NCI-H510A treated with DMSO at 0.1 percent for 48 hours (cell line): ENCODE measurements at regions not wholly inside any gene's neighbourhood (a gene's known extent, or its start where the extent isn't known, plus 50 kb on each side); places are given as distances from the start of the nearest gene placed in this dataset.
"Not testable (repeated sequence)": the region's sequence is repeated elsewhere in the genome, so short reads cannot be mapped to it uniquely, and the experiment has no call there.

ENCODE experiments used
- DNase-seq: peaks from one replicate; lab custom pipeline; 2025; lab: John Stamatoyannopoulos, UW

GRCh38 chr1:184854496-184855140, 100.0 kb upstream of the EDEM3 start:
- DNase-seq = peak; percentile 82

GRCh38 chr1:184854036-184854435, 99.4 kb upstream of the EDEM3 start:
- peak; percentile 87 for DNase-seq

DNA sequence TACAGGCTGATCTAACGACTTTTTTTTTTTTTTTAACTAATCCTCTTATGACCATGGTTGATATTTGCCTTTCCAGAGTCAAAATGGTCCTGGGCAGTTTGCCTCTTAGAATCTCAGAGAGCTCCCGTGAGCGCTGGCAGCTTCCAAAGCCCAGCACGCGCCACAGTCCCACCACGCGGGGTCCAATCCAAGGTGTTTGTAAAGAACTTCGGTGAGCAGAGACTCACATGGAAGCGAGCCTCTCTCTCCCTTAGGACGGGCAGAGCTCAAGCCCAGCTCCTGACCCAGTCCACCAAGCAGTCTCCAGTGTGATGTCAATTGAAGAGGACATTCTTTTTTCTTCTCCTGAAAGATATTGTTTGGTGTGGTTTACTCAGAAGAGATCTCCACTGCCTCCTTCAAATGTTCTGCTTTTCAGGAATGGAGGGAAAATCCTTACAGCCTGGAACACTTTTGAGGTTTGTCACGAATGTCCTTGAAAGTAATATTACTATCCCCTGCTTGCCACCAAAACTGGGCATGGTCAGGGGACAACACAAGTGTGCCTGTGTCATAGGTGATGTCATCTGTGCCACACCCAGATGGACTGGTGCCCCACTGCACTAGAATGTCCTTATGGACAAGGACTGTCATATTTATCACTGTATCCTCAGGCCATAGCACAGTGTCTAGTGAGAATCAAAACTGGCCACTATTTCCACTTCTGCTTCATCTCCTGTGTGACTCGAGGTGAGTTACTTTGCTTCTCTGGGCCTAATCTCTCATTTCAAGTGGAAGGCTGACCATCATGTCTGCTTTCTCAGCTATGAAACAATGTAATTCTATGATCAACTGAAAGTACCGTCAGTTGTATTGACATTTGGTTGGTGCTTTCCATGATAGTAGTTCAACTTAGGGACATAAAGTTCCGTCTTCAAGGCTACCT, 97.4 kb upstream of the EDEM3 start:
- DNase-seq = no peak

DNA sequence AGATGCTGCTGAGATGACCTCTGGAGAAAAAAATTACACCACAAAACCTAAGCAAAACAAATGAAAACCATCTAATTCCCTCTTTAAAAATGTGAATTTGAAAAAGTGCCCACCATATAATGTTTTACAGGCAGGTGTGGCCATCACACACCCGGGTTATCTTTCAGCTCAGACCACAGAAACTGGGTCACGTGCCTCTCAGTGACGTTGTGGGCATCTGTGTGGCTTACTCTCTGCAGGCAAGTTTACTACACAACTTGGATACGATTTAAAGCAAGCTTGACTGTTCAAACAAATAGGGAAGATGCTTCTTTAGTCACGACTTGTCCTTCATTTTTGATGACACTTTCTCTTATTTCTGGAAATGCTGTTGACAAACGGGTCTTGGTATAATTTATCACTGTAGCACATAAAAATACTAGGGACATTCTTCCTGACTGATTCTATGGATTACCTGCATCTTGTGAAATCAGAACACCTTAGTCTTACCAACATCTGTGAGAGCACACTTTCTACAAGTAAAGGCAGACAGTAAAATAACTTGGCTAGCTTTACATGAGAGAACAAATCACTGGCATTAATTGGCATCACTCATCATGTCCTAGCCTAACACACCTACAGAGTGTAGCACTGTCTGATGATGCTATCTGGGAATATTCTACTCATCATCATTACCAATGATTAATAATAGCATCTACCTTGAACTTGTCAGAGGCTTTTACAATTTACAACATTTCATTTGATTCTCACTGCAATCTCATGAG, 89.3 kb upstream of the EDEM3 start:
- DNase-seq = no peak

GRCh38 chr1:184840596-184840995, 85.9 kb upstream of the EDEM3 start:
- DNase-seq = no peak

GRCh38 chr1:184838504-184838951, 83.9 kb upstream of the EDEM3 start:
- DNase-seq = no peak

DNA sequence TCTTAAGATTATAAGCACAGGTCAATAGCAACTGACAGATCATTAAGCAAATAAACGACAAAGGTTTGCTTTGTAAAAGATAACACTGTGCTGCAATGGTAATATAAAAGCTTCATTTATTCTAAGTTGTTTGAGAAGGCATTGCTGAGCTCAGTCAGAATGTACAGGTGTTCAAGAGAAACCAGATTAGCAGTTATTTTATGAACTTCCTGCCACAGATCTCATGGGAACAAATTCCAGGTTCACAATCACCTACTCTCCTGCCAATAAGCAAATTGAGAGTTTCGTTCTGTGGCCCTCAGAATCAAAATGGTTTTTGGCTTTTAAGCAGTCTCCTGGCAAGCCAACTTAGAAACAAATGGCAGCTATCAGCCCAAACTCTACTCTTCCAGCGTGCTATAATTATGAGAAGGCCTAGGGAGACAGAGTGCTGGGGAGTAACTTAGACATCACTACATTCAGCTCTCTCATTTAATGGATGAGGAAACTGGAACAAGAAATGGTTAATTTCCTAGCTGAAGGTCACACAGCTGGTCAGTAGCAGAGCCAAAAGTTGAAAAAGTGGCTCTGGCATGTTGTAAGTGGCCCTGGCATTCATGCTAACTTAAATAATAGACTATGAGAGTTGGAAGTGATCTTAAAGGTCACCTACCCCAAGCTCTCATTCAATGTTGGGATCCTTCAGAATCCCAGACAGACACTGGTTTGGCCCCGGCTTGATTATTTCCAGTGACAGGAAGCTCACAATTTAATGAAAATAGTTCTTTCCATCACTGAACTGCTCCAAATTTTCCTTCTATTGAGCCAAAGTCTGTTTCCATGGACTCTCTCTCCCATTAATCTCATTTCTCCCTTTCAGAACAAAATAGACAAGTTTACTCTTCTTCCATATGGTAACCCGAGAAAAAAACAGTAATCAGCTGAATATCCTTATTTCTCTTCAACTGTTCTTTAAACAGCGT, 82.6 kb upstream of the EDEM3 start:
- no peak for DNase-seq

GRCh38 chr1:184836141-184836540, 81.5 kb upstream of the EDEM3 start:
- DNase-seq = no peak

DNA sequence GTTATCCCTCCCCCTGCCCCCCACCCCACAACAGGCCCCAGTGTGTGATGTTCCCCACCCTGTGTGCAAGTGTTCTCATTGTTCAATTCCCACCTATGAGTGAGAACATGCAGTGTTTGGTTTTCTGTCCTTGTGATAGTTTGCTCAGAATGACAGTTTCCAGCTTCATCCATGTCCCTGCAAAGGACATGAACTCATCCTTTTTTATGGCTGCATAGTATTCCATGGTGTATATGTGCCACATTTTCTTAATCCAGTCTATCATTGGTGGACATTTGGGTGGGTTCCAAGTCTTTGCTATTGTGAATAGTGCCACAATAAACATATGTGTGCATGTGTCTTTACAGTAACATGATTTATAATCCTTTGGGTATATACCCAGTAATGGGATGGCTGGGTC, 79.3 kb upstream of the EDEM3 start:
- not testable (repeated sequence) for DNase-seq

DNA sequence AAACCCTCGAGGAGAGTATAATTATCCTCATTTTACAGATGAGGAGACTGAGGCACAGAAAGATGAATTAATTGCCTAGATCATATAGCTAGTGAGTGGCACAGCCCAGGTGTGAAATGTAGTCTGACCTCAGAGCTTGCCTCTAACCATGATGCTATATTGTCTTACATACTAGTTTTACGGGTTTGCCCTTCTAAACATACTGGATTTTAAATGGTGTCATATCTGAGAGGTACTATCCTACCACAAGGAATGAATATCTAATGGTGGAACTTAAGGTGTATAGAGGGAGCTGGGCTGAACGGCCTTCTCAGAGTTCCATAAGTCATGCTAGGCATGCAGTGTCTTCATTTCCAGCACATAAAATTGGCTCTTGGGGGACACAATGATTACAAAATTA, 77.9 kb upstream of the EDEM3 start:
- no peak for DNase-seq

DNA sequence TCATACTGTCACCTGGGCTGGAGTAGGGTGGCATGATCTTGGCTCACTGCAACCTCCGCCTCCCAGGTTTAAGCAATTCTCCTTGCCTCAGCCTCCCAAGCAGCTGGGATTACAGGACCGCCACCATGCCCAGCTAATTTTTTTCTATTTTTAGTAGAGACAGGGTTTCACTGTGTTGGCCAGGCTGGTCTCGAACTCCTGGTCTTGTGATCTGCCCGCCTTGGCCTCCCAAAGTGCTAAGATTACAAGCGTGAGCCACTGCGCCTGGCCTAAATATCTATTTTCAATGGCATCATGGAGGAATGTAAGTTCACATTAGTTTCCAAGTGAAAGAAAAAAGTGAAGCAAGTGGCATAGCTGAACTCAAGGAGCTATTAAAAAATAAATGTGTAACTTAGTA, 74.8 kb upstream of the EDEM3 start:
- not testable (repeated sequence) for DNase-seq

DNA sequence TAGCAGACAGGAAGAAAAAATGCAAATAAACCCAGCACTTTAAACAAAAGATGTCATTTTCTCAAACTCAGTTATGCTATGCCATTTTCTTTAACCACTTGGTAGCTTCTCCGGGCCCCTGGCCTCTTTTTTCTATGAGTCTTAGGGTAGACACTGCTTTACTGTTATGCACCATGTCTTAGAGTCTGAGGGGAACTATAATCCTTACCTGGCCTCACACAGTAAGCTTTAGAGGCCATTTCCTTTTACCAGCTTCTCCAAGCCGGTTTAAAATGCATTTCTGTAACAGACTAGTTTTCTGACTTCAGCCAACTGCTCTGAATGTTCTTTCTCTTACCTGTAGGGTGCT, 73.7 kb upstream of the EDEM3 start:
- DNase-seq = no peak

DNA sequence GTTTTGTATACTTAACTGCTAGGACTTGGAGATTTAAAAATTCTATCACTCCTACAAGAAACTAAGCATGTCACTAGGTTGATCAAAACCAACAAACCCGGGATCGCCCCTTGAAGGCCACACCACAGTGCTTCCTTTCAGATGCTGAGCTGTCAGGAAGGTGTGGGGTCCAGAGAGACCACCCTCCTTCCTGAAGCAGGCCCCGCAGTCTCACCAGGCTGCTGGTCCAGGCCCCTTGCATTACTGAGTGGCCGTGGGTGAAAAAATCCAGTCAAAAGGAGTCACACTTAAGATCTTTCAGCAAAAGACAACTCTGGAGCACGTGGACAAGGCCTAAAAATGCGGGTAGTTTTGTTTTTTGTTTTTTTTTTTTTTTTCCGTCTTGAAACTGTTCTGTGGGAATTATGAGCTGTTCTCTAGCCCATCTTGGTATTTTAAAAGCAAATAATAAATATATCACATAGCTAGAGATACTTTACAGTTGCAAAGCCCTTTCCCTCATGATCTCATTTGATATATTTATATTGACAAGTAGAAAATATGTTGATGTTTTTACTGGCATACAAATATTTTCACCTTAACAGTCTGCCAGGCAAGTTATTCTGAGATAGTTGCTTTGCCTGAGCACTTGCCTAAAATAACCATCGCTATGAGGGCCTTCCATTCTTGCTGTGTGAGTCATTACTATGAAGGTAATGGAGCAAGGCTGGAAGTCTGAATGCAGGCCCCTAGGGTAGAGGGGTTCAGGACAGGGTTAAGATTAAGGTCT, 73.1 kb upstream of the EDEM3 start:
- DNase-seq = no peak

GRCh38 chr1:184826001-184826400, 71.3 kb upstream of the EDEM3 start:
- DNase-seq = no peak

DNA sequence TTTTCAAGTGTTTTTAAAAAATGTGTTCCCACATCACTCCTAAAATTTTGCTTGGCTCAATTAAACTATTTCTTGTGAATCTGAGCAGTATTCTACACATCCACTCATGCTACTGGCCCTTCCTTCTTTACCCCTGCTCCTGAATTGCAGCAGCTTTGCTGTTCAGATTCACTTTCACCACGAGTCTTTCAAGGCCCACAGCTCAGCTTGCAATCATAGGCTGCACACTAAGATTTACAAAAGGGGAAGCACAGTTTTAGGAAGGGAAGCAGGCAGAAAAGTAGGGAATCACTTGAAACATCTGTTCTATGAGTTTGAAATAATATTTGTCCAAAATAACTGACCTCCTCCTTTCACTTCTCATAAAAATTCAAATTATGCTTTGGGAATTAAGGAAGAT, 70.9 kb upstream of the EDEM3 start:
- DNase-seq = no peak

GRCh38 chr1:184824691-184825323, 70.1 kb upstream of the EDEM3 start:
- DNase-seq = no peak

- DNase-seq = peak; percentile 32
Observed at GRCh38 chr1:184823080-184823479, 68.4 kb upstream of the EDEM3 start.

GRCh38 chr1:184822267-184822666, 67.6 kb upstream of the EDEM3 start:
- DNase-seq = peak; percentile 10

DNA sequence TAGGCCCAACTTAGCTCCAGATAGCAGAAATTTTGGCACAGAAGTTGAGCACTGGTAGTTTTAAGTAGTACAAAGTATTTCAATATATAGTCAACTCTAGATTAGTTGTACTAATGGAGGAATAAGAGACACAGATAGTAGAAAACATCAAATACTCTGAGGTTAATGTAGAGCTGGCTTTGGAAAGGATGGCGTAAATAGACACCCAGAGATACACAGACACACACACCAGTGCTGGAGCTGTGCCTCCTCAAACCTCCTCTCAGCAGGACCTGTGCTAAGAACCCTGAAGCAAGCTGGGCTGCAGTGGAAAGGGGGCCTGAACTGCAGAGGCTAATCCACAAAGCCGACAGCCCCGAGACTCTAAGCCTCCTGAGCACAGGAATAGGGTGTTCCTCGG, 67.0 kb upstream of the EDEM3 start:
- DNase-seq = no peak

GRCh38 chr1:184820956-184821355, 66.3 kb upstream of the EDEM3 start:
- no peak for DNase-seq
